Heart right ventricle (tissue), 16 donors: ENCODE measurements at regions not wholly inside any gene's neighbourhood (a gene's known extent, or its start where the extent isn't known, plus 50 kb on each side); places are given as distances from the start of the nearest gene placed in this dataset.

Experiments
- ATAC-seq, 8 donors: fragments of 200-7000 bp; cut with Tn5 transposase; one replicate each; pipeline ENCODE4 v1.9.1; 2020; ENCODE audit warnings: mild to moderate bottlenecking in 8 of 8, moderate library complexity in 8 of 8, moderate number of reproducible peaks in 1 of 8
- DNase-seq, 2 donors: peaks; one replicate each; pipeline ENCODE4 v3.0.0-alpha.2; 2020
- H3K27ac ChIP-seq, 10 donors: fragments of 200-600 bp; sonication (generic) in 2 of 10; one replicate each; pipeline versions ENCODE4 v1.5.0 to v1.8.0; 2020 to 2022; ENCODE audit warnings: mild to moderate bottlenecking in 3 of 10
- H3K27me3 ChIP-seq, 7 donors: fragments of 200-600 bp; one replicate each; pipeline ENCODE4 v1.8.0; 2021 to 2022; ENCODE audit warnings: mild to moderate bottlenecking in 2 of 7
- H3K36me3 ChIP-seq, 9 donors: fragments of 200-600 bp; sonication (generic) in 1 of 9; one replicate each; pipeline versions ENCODE4 v1.5.0 to v1.8.0; 2020 to 2022; ENCODE audit warnings: mild to moderate bottlenecking in 2 of 9
- H3K4me1 ChIP-seq, 9 donors: fragments of 200-600 bp; sonication (generic) in 1 of 9; one replicate each; pipeline versions ENCODE4 v1.5.0 to v1.8.0; 2020 to 2022; ENCODE audit warnings: mild to moderate bottlenecking in 4 of 9
- H3K4me3 ChIP-seq, 10 donors: fragments of 200-600 bp; sonication (generic) in 2 of 10; one replicate each; pipeline versions ENCODE4 v1.5.0 to v1.8.0; 2020 to 2022; ENCODE audit warnings: mild to moderate bottlenecking in 7 of 10, moderate library complexity in 2 of 10
- H3K9me3 ChIP-seq, 11 donors: fragments of 200-600 bp in 10 of 11; sonication (generic) in 2 of 11; one replicate each; pipeline versions ENCODE4 v1.5.0 to v1.8.0; 2013 to 2022; ENCODE audit warnings: mild to moderate bottlenecking in 2 of 11, control low read depth in 1 of 11, moderate library complexity in 1 of 11
- WGBS, 2 donors: extraction: QIAGEN DNeasy Blood & Tissue Kit; methylation state at CpG; one replicate each; pipeline ENCODE4 v1.1.7; 2013; ENCODE audit warnings: inconsistent platforms in 1 of 2; 5-methylcytosine and 5-hydroxymethylcytosine counted together
- intact Hi-C, 10 donors: fragments of 100-400 bp; cut with DNase I; formaldehyde crosslinking; loops; one replicate each; pipeline versions ENCODE4 v1.11.1 to v1.14.2; 2022
- TF ChIP-seq, protein P1 (sequence below), 9 donors: fragments of 200-600 bp; sonication (generic) in 2 of 9; IDR thresholded peaks; one replicate each; pipeline versions ENCODE4 v1.5.0 to v1.8.0; 2021 to 2022; ENCODE audit warnings: antibody characterized with exemption in 9 of 9, mild to moderate bottlenecking in 5 of 9, moderate library complexity in 1 of 9
- donor health status: Arrhythmogenic right ventricular cardiomyopathy.
- donor health status: ischemic (EF 13 %, LVEDD 7.1; RV severe dilation, severe dysfunction).
- donor health status: healthy with polysubstance abuse.
- donor health status: DM: no; HTN: yes; CAD: no.
- donor health status: DM: no; HTN: no; CAD: no.
- donor health status: ischemic (EF 25% LVEDD 6.9; RV normal size, moderate dysfunction).
- donor health status: ischemic (EF 25% LVEDD 5.7; RV mildly dilated, moderate dysfunction).
- donor health status: healthy.
- donor health status: DM: yes; HTN: yes; CAD: no.
- donor health status: Ischemic cardiomyopathy.
- donor health status: ischemic (EF 35%, LVEDD 5.7; RV mildly dilated, moderate dysfunction).
- donor health status: nonischemic (EF 11% LVEDD 7.7; RV severe dilation, severe dysfunction).
- donor health status: DM: yes; HTN: yes; CAD: no.
- donor health status: PGD.
- donor health status: ischemic (EF 29% LVEDD 5.4; RV normal size, mild dysfunction).
- donor health status: nonischemic (EF 23%, LVEDD 6.1; RV moderate dilation, normal function).

DNA sequence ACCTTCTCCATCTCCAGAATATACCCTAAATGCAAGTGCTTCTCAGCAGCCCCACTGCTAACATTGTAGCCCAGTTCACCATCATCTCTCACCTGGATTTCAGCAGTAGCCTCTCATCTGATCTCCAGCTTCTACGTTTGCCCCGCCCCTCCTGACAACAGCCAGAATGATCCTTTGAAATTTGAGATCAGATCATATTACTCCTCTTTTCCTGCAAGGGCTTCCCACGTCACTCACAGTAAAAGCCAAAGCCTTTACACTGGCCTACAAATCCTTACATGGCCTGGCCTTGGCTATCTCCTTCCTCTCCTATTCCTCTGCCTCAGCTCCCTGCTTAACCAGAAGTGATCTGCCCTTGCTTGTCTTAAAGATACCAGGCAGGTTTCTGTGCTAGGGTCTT, 94.3 kb upstream of the NBEA start:
- ATAC-seq = no peak
- Histone ChIP-seq H3K4me1 (no peaks in the 10 kb centered on the region), H3K27me3 (no peaks in the 10 kb centered on the region), H3K27ac (no peak overlapping the region), H3K36me3 (no peaks in the 10 kb centered on the region), H3K9me3 (no peaks in the 10 kb centered on the region), H3K4me3 (no peak overlapping the region)
- WGBS, 2 donors = 82 to 85% methylated on average over 3 of the region's 3 CpGs
- TF ChIP-seq, protein P1, sequence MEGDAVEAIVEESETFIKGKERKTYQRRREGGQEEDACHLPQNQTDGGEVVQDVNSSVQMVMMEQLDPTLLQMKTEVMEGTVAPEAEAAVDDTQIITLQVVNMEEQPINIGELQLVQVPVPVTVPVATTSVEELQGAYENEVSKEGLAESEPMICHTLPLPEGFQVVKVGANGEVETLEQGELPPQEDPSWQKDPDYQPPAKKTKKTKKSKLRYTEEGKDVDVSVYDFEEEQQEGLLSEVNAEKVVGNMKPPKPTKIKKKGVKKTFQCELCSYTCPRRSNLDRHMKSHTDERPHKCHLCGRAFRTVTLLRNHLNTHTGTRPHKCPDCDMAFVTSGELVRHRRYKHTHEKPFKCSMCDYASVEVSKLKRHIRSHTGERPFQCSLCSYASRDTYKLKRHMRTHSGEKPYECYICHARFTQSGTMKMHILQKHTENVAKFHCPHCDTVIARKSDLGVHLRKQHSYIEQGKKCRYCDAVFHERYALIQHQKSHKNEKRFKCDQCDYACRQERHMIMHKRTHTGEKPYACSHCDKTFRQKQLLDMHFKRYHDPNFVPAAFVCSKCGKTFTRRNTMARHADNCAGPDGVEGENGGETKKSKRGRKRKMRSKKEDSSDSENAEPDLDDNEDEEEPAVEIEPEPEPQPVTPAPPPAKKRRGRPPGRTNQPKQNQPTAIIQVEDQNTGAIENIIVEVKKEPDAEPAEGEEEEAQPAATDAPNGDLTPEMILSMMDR (IDR thresholded peaks at IDR 0.05) = no peak
- no peak for DNase-seq
- intact Hi-C loops = no loop called here

DNA sequence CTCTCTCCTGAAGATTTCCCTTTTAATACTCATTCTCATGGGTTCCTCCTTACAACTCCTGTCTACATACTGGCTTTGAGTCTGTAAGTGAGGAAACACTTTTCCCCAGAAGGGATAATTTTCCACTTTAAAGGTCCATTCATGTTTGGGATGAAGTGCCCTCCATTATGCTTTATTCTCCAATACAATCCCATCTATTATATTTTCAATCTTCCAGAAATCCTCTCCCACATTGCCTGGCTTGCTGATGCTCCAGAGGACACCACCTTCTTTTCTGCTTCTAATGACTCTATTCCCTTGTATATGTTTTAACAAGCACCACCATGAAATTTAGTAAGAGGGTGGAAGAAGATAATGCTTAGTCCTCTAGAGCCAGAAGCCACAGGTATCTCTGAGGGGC, 92.7 kb upstream of the NBEA start:
- Histone ChIP-seq H3K4me1 (peaks cover 0 to 6% (median 0%) of the 10 kb centered on the region in 9 donors), H3K4me3 (no peak overlapping the region), H3K9me3 (no peaks in the 10 kb centered on the region), H3K27ac (no peak overlapping the region), H3K36me3 (no peaks in the 10 kb centered on the region), H3K27me3 (no peaks in the 10 kb centered on the region)
- ATAC-seq = no peak
- intact Hi-C loops = no loop called here
- no peak for DNase-seq
- TF ChIP-seq, protein P1 (IDR thresholded peaks at IDR 0.05) = no peak

- 58 to 72% methylated on average over 4 of the region's 4 CpGs for WGBS, 2 donors
- no peaks in the 10 kb centered on the region for H3K9me3 ChIP-seq
- DNase-seq = no peak
- intact Hi-C loops = no loop called here
- H3K27me3 ChIP-seq = no peaks in the 10 kb centered on the region
- no peaks in the 10 kb centered on the region for H3K36me3 ChIP-seq
- H3K4me1 ChIP-seq = peaks cover 0 to 6% (median 0%) of the 10 kb centered on the region in 9 donors
- H3K27ac ChIP-seq = no peak overlapping the region
- H3K4me3 ChIP-seq = no peak overlapping the region
- no peak for ATAC-seq
- TF ChIP-seq, protein P1 (IDR thresholded peaks at IDR 0.05) = no peak
Observed at GRCh38 chr13:34853161-34853560, 88.9 kb upstream of the NBEA start.

- Histone ChIP-seq H3K27ac (no peak overlapping the region), H3K36me3 (no peaks in the 10 kb centered on the region), H3K4me1 (peaks cover 0 to 6% (median 0%) of the 10 kb centered on the region in 9 donors), H3K4me3 (no peak overlapping the region), H3K27me3 (no peaks in the 10 kb centered on the region), H3K9me3 (no peaks in the 10 kb centered on the region)
- TF ChIP-seq, protein P1 (IDR thresholded peaks at IDR 0.05) = no peak
- intact Hi-C loops = no loop called here
- ATAC-seq = no peak
- DNase-seq = no peak
Observed at GRCh38 chr13:34857558-34858325, 84.3 kb upstream of the NBEA start.
